SK-N-SH treated with all-trans-retinoic acid at 6 μM for 48 hours (cell line): ENCODE measurements at regions not wholly inside any gene's neighbourhood (a gene's known extent, or its start where the extent isn't known, plus 50 kb on each side); places are given as distances from the start of the nearest gene placed in this dataset.

Experiments
- ATAC-seq: fragments of 200-7000 bp; cut with Tn5 transposase; 3 replicates; pipeline ENCODE4 v1.9.1; 2020; ENCODE audit warnings: mild to moderate bottlenecking, moderate library complexity
- ARNTL ChIP-seq: fragments of 450-650 bp; formaldehyde crosslinking; IDR thresholded peaks from 2 replicates; pipeline ENCODE4 v1.5.0; 2020; ENCODE audit warnings: low read depth, mild to moderate bottlenecking, moderate library complexity, borderline replicate concordance
- BACH2 ChIP-seq: fragments of 250-450 bp; sonication (Bioruptor Pico); IDR thresholded peaks from 2 replicates; pipeline ENCODE4 v1.9.0; 2021; ENCODE audit warnings: mild to moderate bottlenecking, borderline replicate concordance
- CSDC2 ChIP-seq: fragments of 250-450 bp; sonication (Bioruptor Pico); IDR thresholded peaks from 2 replicates; pipeline ENCODE4 v1.5.0; 2020; ENCODE audit warnings: mild to moderate bottlenecking, moderate library complexity
- ESRRG ChIP-seq: fragments of 250-450 bp; sonication (Bioruptor Pico); IDR thresholded peaks from 2 replicates; pipeline ENCODE4 v1.6.1; 2021; ENCODE audit warnings: mild to moderate bottlenecking
- GLIS3 ChIP-seq: fragments of 250-450 bp; sonication (Bioruptor Pico); IDR thresholded peaks from 2 replicates; pipeline ENCODE4 v1.5.0; 2020; ENCODE audit warnings: mild to moderate bottlenecking, moderate library complexity
- ISL1 ChIP-seq: fragments of 250-450 bp; sonication (Bioruptor Pico); IDR thresholded peaks from 2 replicates; pipeline ENCODE4 v2.1.2; 2022; ENCODE audit warnings: mild to moderate bottlenecking, moderate library complexity
- OSR1 ChIP-seq: fragments of 250-450 bp; sonication (Bioruptor Pico); IDR thresholded peaks from 2 replicates; pipeline ENCODE4 v1.8.0; 2022; ENCODE audit warnings: moderate library complexity, mild to moderate bottlenecking, inconsistent platforms
- PPARA ChIP-seq: fragments of 250-450 bp; sonication (Bioruptor Pico); IDR thresholded peaks from 2 replicates; pipeline ENCODE4 v1.5.0; 2020; ENCODE audit warnings: mild to moderate bottlenecking, borderline replicate concordance
- SNAI2 ChIP-seq: fragments of 250-450 bp; sonication (Bioruptor Pico); IDR thresholded peaks from 2 replicates; pipeline ENCODE4 v1.5.0; 2020; ENCODE audit warnings: mild to moderate bottlenecking, moderate library complexity
- TCF4 ChIP-seq: fragments of 250-450 bp; sonication (Bioruptor Pico); IDR thresholded peaks from 2 replicates; pipeline ENCODE4 v1.8.0; 2021; ENCODE audit warnings: mild to moderate bottlenecking, moderate library complexity, borderline replicate concordance
- TOX ChIP-seq: fragments of 250-450 bp; sonication (Bioruptor Pico); IDR thresholded peaks from 2 replicates; pipeline ENCODE4 v1.8.0; 2021; ENCODE audit warnings: mild to moderate bottlenecking, moderate library complexity, borderline replicate concordance
- ZC3H10 ChIP-seq: fragments of 250-450 bp; sonication (Bioruptor Pico); IDR thresholded peaks from 2 replicates; pipeline ENCODE4 v1.5.1; 2021; ENCODE audit warnings: mild to moderate bottlenecking, moderate library complexity
- ZFP3 ChIP-seq: fragments of 250-450 bp; sonication (Bioruptor Pico); IDR thresholded peaks from 2 replicates; pipeline ENCODE4 v1.5.0; 2020; ENCODE audit warnings: mild to moderate bottlenecking, moderate library complexity
- ZFP30 ChIP-seq: fragments of 450-650 bp; formaldehyde crosslinking; IDR thresholded peaks from 2 replicates; pipeline ENCODE4 v1.5.0; 2022; ENCODE audit warnings: mild to moderate bottlenecking, moderate library complexity
- ZNF565 ChIP-seq: fragments of 450-650 bp; formaldehyde crosslinking; conservative IDR thresholded peaks from 2 replicates; pipeline ENCODE4 v1.5.0; 2020; ENCODE audit warnings: low read depth, mild to moderate bottlenecking, moderate library complexity
- ZNF70 ChIP-seq: fragments of 450-650 bp; formaldehyde crosslinking; IDR thresholded peaks from 2 replicates; pipeline ENCODE4 v1.5.0; 2020; ENCODE audit warnings: mild to moderate bottlenecking, moderate library complexity
- ZNF8 ChIP-seq: fragments of 450-650 bp; formaldehyde crosslinking; IDR thresholded peaks from 2 replicates; pipeline ENCODE4 v1.5.0; 2020; ENCODE audit warnings: mild to moderate bottlenecking, moderate library complexity
- TF ChIP-seq, protein P1 (sequence below): fragments of 250-450 bp; sonication (Bioruptor Pico); IDR thresholded peaks from 2 replicates; pipeline ENCODE4 v1.8.0; 2021; ENCODE audit warnings: low read depth, mild to moderate bottlenecking, moderate library complexity, borderline replicate concordance
- TF ChIP-seq, protein P2 (sequence below): fragments of 250-450 bp; sonication (Bioruptor Pico); IDR thresholded peaks from 2 replicates; pipeline ENCODE4 v1.5.0; 2020; ENCODE audit warnings: mild to moderate bottlenecking, moderate library complexity
- TF ChIP-seq, protein P3 (sequence below): fragments of 250-450 bp; sonication (Bioruptor Pico); IDR thresholded peaks from 2 replicates; pipeline ENCODE4 v1.5.1; 2020; ENCODE audit warnings: low read depth, mild to moderate bottlenecking, moderate library complexity
- TF ChIP-seq, protein P4 (sequence below): fragments of 250-450 bp; sonication (Bioruptor Pico); IDR thresholded peaks from 2 replicates; pipeline ENCODE4 v1.5.1; 2021; ENCODE audit warnings: mild to moderate bottlenecking, moderate library complexity
- TF ChIP-seq, protein P5 (sequence below): fragments of 250-450 bp; sonication (Bioruptor Pico); IDR thresholded peaks from 2 replicates; pipeline ENCODE4 v1.8.0; 2020; ENCODE audit warnings: mild to moderate bottlenecking, moderate library complexity, borderline replicate concordance

DNA sequence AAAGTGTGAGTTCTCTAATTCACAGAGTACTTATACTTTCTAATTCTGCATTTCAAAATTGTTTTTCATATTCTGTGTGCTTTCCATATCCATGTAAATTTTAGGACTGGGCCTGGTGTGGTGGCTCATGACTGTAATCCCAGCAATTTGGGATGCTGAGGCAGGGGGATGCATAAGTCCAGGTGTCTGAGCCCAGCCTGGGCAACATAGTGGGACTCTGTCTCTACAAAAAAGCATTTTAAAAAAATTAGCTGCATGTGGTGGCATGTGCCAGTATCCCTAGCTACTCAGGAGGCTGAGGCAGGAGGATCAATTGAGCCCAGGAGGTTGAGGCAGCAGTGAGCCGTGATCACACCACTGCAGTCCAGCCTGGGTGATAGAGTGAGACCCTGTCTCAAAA is 382.6 kb upstream of the AKR1E2 start:
- no peak for TF ChIP-seq BACH2 (CRISPR knock-in tag)
- no peak for TF ChIP-seq SNAI2 (CRISPR knock-in tag)
- TF ChIP-seq, protein P1, sequence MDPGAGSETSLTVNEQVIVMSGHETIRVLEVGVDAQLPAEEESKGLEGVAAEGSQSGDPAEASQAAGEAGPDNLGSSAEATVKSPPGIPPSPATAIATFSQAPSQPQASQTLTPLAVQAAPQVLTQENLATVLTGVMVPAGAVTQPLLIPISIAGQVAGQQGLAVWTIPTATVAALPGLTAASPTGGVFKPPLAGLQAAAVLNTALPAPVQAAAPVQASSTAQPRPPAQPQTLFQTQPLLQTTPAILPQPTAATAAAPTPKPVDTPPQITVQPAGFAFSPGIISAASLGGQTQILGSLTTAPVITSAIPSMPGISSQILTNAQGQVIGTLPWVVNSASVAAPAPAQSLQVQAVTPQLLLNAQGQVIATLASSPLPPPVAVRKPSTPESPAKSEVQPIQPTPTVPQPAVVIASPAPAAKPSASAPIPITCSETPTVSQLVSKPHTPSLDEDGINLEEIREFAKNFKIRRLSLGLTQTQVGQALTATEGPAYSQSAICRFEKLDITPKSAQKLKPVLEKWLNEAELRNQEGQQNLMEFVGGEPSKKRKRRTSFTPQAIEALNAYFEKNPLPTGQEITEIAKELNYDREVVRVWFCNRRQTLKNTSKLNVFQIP (CRISPR knock-in tag) = no peak
- no peak for TF ChIP-seq TOX (CRISPR knock-in tag)
- TF ChIP-seq ZNF8 (CRISPR knock-in tag) = no peak
- no peak for TF ChIP-seq CSDC2 (CRISPR knock-in tag)
- no peak for TF ChIP-seq ZFP3 (CRISPR knock-in tag)
- TF ChIP-seq ZNF70 (CRISPR knock-in tag) = no peak
- no peak for TF ChIP-seq ISL1
- TF ChIP-seq ZFP30 = no peak
- TF ChIP-seq OSR1 = no peak
- TF ChIP-seq, protein P2, sequence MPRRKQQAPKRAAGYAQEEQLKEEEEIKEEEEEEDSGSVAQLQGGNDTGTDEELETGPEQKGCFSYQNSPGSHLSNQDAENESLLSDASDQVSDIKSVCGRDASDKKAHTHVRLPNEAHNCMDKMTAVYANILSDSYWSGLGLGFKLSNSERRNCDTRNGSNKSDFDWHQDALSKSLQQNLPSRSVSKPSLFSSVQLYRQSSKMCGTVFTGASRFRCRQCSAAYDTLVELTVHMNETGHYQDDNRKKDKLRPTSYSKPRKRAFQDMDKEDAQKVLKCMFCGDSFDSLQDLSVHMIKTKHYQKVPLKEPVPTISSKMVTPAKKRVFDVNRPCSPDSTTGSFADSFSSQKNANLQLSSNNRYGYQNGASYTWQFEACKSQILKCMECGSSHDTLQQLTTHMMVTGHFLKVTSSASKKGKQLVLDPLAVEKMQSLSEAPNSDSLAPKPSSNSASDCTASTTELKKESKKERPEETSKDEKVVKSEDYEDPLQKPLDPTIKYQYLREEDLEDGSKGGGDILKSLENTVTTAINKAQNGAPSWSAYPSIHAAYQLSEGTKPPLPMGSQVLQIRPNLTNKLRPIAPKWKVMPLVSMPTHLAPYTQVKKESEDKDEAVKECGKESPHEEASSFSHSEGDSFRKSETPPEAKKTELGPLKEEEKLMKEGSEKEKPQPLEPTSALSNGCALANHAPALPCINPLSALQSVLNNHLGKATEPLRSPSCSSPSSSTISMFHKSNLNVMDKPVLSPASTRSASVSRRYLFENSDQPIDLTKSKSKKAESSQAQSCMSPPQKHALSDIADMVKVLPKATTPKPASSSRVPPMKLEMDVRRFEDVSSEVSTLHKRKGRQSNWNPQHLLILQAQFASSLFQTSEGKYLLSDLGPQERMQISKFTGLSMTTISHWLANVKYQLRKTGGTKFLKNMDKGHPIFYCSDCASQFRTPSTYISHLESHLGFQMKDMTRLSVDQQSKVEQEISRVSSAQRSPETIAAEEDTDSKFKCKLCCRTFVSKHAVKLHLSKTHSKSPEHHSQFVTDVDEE (CRISPR knock-in tag) = no peak
- TF ChIP-seq, protein P3, sequence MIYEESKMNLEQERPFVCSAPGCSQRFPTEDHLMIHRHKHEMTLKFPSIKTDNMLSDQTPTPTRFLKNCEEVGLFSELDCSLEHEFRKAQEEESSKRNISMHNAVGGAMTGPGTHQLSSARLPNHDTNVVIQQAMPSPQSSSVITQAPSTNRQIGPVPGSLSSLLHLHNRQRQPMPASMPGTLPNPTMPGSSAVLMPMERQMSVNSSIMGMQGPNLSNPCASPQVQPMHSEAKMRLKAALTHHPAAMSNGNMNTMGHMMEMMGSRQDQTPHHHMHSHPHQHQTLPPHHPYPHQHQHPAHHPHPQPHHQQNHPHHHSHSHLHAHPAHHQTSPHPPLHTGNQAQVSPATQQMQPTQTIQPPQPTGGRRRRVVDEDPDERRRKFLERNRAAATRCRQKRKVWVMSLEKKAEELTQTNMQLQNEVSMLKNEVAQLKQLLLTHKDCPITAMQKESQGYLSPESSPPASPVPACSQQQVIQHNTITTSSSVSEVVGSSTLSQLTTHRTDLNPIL (CRISPR knock-in tag) = no peak
- ATAC-seq = no peak

DNA sequence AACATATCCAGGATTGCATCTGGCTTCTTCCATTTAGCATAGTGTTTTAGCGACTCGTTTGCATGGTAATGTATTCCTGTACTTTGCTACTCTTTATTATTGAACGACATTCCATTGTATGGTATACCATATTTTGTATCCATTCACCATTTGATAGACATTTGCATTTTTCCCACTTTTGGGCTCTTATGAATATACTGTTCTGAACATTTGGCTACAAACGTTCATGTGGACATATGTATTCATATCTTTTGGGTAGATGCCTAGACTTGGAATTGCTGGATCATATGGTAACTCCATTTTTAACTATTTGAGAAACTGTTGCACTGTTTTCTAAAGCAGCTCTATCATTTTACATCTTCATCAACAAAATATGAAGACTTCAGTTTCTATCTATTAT is 383.7 kb upstream of the AKR1E2 start:
- no peak for ATAC-seq

DNA sequence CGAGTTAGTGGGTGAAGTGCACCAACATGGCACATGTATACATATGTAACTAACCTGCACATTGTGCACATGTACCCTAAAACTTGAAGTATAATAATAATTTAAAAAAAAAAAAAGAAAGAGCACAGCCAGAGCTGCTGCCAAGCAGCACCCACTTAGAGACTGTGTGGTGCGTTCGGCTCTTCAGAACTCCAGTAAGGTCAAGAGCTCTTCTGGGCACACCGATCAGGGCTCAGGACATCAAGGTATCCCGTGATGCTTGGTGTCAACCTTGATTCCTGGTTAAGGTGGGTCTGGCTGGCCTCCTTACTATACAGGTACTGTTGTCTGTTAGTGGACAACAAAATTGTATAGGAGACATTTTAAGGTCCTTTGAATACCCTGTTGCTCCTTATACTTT is 385.7 kb upstream of the AKR1E2 start:
- no peak for ATAC-seq
- TF ChIP-seq ZFP30 (no peak), PPARA (CRISPR knock-in tag) (no peak), GLIS3 (CRISPR knock-in tag) (no peak), ZFP3 (CRISPR knock-in tag) (no peak), ZNF8 (CRISPR knock-in tag) (no peak), ESRRG (CRISPR knock-in tag) (no peak), TOX (CRISPR knock-in tag) (no peak), ISL1 (no peak), ZNF70 (CRISPR knock-in tag) (no peak), CSDC2 (CRISPR knock-in tag) (no peak), TCF4 (CRISPR knock-in tag) (no peak), ZNF565 (CRISPR knock-in tag) (no peak), ZC3H10 (CRISPR knock-in tag) (no peak), ARNTL (CRISPR knock-in tag) (no peak), OSR1 (no peak), SNAI2 (CRISPR knock-in tag) (no peak)
- TF ChIP-seq, protein P4, sequence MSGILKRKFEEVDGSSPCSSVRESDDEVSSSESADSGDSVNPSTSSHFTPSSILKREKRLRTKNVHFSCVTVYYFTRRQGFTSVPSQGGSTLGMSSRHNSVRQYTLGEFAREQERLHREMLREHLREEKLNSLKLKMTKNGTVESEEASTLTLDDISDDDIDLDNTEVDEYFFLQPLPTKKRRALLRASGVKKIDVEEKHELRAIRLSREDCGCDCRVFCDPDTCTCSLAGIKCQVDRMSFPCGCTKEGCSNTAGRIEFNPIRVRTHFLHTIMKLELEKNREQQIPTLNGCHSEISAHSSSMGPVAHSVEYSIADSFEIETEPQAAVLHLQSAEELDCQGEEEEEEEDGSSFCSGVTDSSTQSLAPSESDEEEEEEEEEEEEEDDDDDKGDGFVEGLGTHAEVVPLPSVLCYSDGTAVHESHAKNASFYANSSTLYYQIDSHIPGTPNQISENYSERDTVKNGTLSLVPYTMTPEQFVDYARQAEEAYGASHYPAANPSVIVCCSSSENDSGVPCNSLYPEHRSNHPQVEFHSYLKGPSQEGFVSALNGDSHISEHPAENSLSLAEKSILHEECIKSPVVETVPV = no peak
- TF ChIP-seq, protein P5, sequence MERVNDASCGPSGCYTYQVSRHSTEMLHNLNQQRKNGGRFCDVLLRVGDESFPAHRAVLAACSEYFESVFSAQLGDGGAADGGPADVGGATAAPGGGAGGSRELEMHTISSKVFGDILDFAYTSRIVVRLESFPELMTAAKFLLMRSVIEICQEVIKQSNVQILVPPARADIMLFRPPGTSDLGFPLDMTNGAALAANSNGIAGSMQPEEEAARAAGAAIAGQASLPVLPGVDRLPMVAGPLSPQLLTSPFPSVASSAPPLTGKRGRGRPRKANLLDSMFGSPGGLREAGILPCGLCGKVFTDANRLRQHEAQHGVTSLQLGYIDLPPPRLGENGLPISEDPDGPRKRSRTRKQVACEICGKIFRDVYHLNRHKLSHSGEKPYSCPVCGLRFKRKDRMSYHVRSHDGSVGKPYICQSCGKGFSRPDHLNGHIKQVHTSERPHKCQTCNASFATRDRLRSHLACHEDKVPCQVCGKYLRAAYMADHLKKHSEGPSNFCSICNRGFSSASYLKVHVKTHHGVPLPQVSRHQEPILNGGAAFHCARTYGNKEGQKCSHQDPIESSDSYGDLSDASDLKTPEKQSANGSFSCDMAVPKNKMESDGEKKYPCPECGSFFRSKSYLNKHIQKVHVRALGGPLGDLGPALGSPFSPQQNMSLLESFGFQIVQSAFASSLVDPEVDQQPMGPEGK (CRISPR knock-in tag) = no peak

More for the DNA sequence above, 383.7 kb upstream of the AKR1E2 start:
- TF ChIP-seq TOX (CRISPR knock-in tag) (no peak), ZNF70 (CRISPR knock-in tag) (no peak), GLIS3 (CRISPR knock-in tag) (no peak), BACH2 (CRISPR knock-in tag) (no peak), OSR1 (no peak), ISL1 (no peak), ZFP3 (CRISPR knock-in tag) (no peak)
- TF ChIP-seq, protein P3 (CRISPR knock-in tag) = no peak
- TF ChIP-seq, protein P5 (CRISPR knock-in tag) = no peak
- TF ChIP-seq, all 23 proteins: peak for 0
